HCT116 (cell line): ENCODE measurements at regions not wholly inside any gene's neighbourhood (a gene's known extent, or its start where the extent isn't known, plus 50 kb on each side); places are given as distances from the start of the nearest gene placed in this dataset.

Experiments used
- CEBPB ChIP-seq: IDR thresholded peaks from 2 replicates; pipeline ENCODE4 v1.6.1; 2012; ENCODE audit warnings: low read depth
- EGR1 ChIP-seq: IDR thresholded peaks from 2 replicates; pipeline ENCODE4 v1.6.1; 2012; ENCODE audit warnings: low read depth
- EZH2 ChIP-seq: fragments of 200-600 bp; sonication (generic); IDR thresholded peaks from 2 replicates; pipeline ENCODE4 v1.6.1; 2017; ENCODE audit warnings: antibody characterized with exemption, mixed run types
- EZH2phosphoT487 ChIP-seq: fragments of 200-600 bp; IDR thresholded peaks from 2 replicates; pipeline ENCODE4 v1.6.1; 2018; ENCODE audit warnings: antibody characterized with exemption, borderline replicate concordance
- FOSL1 ChIP-seq: IDR thresholded peaks from 2 replicates; pipeline ENCODE4 v1.6.1; 2012; ENCODE audit warnings: low read depth
- JUND ChIP-seq: IDR thresholded peaks from 2 replicates; pipeline ENCODE4 v1.6.1; 2012
- POLR2A ChIP-seq: IDR thresholded peaks from 2 replicates; pipeline ENCODE4 v1.7.0; 2011; ENCODE audit warnings: borderline replicate concordance; ENCODE audit not compliant: insufficient read depth, insufficient read length; ENCODE audit errors: extremely low read depth
- POLR2AphosphoS5 ChIP-seq: IDR thresholded peaks from 2 replicates; pipeline ENCODE4 v1.6.1; 2011; ENCODE audit warnings: mild to moderate bottlenecking, low read depth, low read length, moderate library complexity
- REST ChIP-seq: IDR thresholded peaks from 2 replicates; pipeline ENCODE4 v1.6.1; 2012; ENCODE audit warnings: low read depth
- SIN3A ChIP-seq: IDR thresholded peaks from 2 replicates; pipeline ENCODE4 v1.6.1; 2012; ENCODE audit warnings: low read depth
- SP1 ChIP-seq: IDR thresholded peaks from 2 replicates; pipeline ENCODE4 v1.6.1; 2012; ENCODE audit warnings: low read depth
- YY1 ChIP-seq: IDR thresholded peaks from 2 replicates; pipeline ENCODE4 v1.6.1; 2011; ENCODE audit warnings: low read length, low read depth, moderate library complexity, mild to moderate bottlenecking; ENCODE audit not compliant: insufficient replicate concordance; ENCODE audit errors: extremely low read depth
- TF ChIP-seq, protein P1 (sequence below): IDR thresholded peaks from 2 replicates; pipeline ENCODE4 v1.6.1; 2012
- TF ChIP-seq, protein P2 (sequence below), 3 experiments: fragments of 200-600 bp in 1 of 3; sonication (generic) in 1 of 3; IDR thresholded peaks in 2 of 3; conservative IDR thresholded peaks in 1 of 3; 2 replicates each; pipeline ENCODE4 v1.5.1; 2012 to 2017; ENCODE audit warnings: low read depth in 2 of 3, low read length in 2 of 3, antibody characterized with exemption in 1 of 3, borderline replicate concordance in 1 of 3, control low read depth in 1 of 3, mild to moderate bottlenecking in 1 of 3, mixed read lengths in 1 of 3, mixed run types in 1 of 3, moderate library complexity in 1 of 3; ENCODE audit not compliant: insufficient read depth in 1 of 3

DNA sequence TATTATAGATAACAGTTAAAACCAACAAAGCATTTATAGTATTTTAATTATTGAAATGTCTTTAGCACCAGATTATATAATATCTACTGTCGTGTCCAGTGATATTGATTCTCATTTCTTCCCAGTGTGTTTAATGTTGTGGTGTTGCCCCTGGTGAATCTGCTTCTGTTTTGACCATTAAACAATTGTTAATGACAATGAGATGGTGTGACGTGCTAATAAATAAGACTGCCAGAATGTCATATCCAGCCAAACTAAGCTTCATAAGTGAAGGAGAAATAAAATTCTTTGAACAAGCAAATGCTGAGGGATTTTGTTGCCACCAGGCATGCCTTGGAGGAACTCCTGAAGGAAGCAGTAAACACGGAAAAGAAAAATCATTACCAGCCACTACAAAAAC, 480.0 kb upstream of the ROBO1 start:
- TF ChIP-seq, protein P1, sequence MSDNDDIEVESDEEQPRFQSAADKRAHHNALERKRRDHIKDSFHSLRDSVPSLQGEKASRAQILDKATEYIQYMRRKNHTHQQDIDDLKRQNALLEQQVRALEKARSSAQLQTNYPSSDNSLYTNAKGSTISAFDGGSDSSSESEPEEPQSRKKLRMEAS = no peak
- TF ChIP-seq EZH2 (no peak), POLR2A (no peak), SP1 (no peak), JUND (no peak), POLR2AphosphoS5 (no peak), CEBPB (no peak), EZH2phosphoT487 (no peak), FOSL1 (no peak), YY1 (no peak), EGR1 (no peak), REST (no peak), SIN3A (no peak)
- TF ChIP-seq, protein P2, sequence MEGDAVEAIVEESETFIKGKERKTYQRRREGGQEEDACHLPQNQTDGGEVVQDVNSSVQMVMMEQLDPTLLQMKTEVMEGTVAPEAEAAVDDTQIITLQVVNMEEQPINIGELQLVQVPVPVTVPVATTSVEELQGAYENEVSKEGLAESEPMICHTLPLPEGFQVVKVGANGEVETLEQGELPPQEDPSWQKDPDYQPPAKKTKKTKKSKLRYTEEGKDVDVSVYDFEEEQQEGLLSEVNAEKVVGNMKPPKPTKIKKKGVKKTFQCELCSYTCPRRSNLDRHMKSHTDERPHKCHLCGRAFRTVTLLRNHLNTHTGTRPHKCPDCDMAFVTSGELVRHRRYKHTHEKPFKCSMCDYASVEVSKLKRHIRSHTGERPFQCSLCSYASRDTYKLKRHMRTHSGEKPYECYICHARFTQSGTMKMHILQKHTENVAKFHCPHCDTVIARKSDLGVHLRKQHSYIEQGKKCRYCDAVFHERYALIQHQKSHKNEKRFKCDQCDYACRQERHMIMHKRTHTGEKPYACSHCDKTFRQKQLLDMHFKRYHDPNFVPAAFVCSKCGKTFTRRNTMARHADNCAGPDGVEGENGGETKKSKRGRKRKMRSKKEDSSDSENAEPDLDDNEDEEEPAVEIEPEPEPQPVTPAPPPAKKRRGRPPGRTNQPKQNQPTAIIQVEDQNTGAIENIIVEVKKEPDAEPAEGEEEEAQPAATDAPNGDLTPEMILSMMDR (IDR thresholded peaks at IDR 0.05 in 2 of 3, conservative IDR thresholded peaks at IDR 0.05 in 1 of 3; ENCODE audit: borderline replicate concordance in 1 of 3, insufficient read depth in 1 of 3, low read depth in 2 of 3, low read length in 2 of 3) = no peak
